ENCODE measurements at regions not wholly inside any gene's neighbourhood (a gene's known extent, or its start where the extent isn't known, plus 50 kb on each side); places are given as distances from the start of the nearest gene placed in this dataset.
A peak's percentile ranks its signal among the peaks of the same experiment; 100 is the strongest.

DNA sequence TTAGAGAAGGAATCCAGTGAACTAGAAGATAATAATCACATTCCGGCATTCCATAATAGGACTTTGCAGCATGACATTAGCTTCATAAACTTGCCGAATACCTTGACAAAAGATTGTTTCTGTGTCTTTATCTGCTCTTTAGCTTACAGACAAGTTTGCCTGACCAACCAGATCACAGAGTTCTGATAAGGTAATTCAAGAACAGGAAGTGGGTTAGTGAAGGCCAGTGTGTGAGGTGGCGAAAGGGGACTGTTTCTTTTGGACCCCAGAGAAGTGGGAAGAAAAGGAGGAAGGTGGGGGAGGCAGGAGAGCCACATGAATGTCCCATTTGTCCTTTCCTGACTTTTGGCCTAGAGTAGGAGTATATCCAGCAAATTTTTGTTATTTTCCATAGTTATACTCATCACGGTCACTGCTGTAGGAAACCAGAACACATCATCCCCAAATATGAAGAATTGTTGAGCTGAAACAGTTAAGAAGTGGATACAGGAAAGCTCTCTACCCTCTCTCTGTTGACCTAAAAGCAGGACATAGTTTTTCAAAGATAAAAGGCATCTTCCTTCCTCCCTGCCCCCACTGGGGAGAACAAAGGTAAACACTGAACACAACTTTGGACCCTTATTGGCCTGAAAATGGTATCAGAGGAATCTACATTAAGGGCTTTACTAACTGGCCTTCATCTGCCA, 72.4 kb upstream of the TNFAIP3 start:
- RAD21 ChIA-PET (ENCODE audit: unreplicated experiment): interaction anchor here (0.8 to 8.7 kb wide), 11 partner anchors 10 to 145 kb away, joined by 3 to 117 read pairs (median 7); partner anchors contain the start of gene TNFAIP3
- Histone ChIP-seq H4K20me1 (ENCODE audit: control insufficient read depth, insufficient read depth) (no peaks in the 10 kb centered on the region), H2AFZ (ENCODE audit: control insufficient read depth, low read depth, low read length) (peak overlapping the region; percentile 51), H3K27ac (ENCODE audit: control insufficient read depth, insufficient read depth) (no peak overlapping the region), H3K4me2 (ENCODE audit: control insufficient read depth, insufficient read depth) (no peak overlapping the region), H3K4me1 (ENCODE audit: control insufficient read depth, insufficient read depth, low read length) (peaks cover 24% of the 10 kb centered on the region), H3K36me3 (ENCODE audit: control insufficient read depth in 2 of 2, insufficient read depth in 2 of 2, low read length in 1 of 2) (no peaks in the 10 kb centered on the region), H3K79me2 (ENCODE audit: control insufficient read depth, insufficient read depth, low read length) (peaks cover 6% of the 10 kb centered on the region), H3K27me3 (replicated peaks in 1 of 2; ENCODE audit: control insufficient read depth in 2 of 2, insufficient read depth in 2 of 2, low read length in 1 of 2) (no peaks in the 10 kb centered on the region), H3K9me3 (replicated peaks; ENCODE audit: control insufficient read depth, insufficient read depth, low read length) (no peaks in the 10 kb centered on the region), H3K9ac (ENCODE audit: control insufficient read depth, insufficient read depth, low read length) (no peak overlapping the region), H3K4me3 (no peak overlapping the region)
- 93% methylated on average over 4 of the region's 4 CpGs for WGBS (ENCODE audit: insufficient coverage, insufficient replicate concordance, low lambda C conversion rate, missing lambda C conversion rate)
- intact Hi-C loops (cut with micrococcal nuclease; ENCODE audit: unreplicated experiment) (no loop called here), in situ Hi-C loops (cut with MboI) (loop anchor here (5.0 kb wide), 1 partner anchor 148 kb away; no protein-coding TSS in a partner anchor)
- POLR2A ChIA-PET: interaction anchor here (0.5 to 3.1 kb wide), 12 partner anchors 10 to 132 kb away, joined by 3 to 12 read pairs (median 3); partner anchors contain the start of gene TNFAIP3
- FAIRE-seq (no peak), ATAC-seq (peak; percentile 35), DNase-seq (ENCODE audit: low read depth, low spot score) (no peak)
- BruUV-seq (replicated peaks): no TSS peak
- CTCF ChIA-PET: interaction anchor here (0.9 to 4.6 kb wide), 12 partner anchors 17 to 212 kb away, joined by 3 to 22 read pairs (median 4); partner anchors contain the start of gene TNFAIP3
- SMC1A ChIA-PET (ENCODE audit: uncharacterized antibody, unreplicated experiment): interaction anchor here (0.8 to 16.0 kb wide), 18 partner anchors 9 to 145 kb away, joined by 3 to 314 read pairs (median 8); partner anchors contain the start of gene TNFAIP3
- TF ChIP-seq SRF (IDR thresholded peaks at IDR 0.05; ENCODE audit: low read depth in 2 of 2, low read length in 2 of 2) (0 out of 4 replicates have a peak, but pooled peaks of 1 of the 2 experiments have one; percentile 22), TCF7 (IDR thresholded peaks at IDR 0.05; ENCODE audit: borderline replicate concordance) (peak; percentile 28; the same call in 1 of the 2 replicates), SPI1 (IDR thresholded peaks at IDR 0.05; ENCODE audit: borderline replicate concordance, insufficient read depth, low read depth, low read length) (peak; percentile 84), FOXM1 (IDR thresholded peaks at IDR 0.05; ENCODE audit: low read depth, low read length) (no peak), IKZF1 (conservative IDR thresholded peaks at IDR 0.05) (peak; percentile 23; the same call in 1 of the 2 replicates), RUNX3 (IDR thresholded peaks at IDR 0.05; ENCODE audit: low read length) (peak; percentile 33; the same call in 1 of the 2 replicates), EGR1 (IDR thresholded peaks at IDR 0.05; ENCODE audit: borderline replicate concordance in 1 of 2, low read depth in 2 of 2, low read length in 2 of 2) (no peak), ZSCAN29 (IDR thresholded peaks at IDR 0.05) (no peak), BCLAF1 (IDR thresholded peaks at IDR 0.05) (no peak), SREBF1 (IDR thresholded peaks at IDR 0.05; ENCODE audit: low read length) (no peak)
- TF ChIP-seq, protein P1, sequence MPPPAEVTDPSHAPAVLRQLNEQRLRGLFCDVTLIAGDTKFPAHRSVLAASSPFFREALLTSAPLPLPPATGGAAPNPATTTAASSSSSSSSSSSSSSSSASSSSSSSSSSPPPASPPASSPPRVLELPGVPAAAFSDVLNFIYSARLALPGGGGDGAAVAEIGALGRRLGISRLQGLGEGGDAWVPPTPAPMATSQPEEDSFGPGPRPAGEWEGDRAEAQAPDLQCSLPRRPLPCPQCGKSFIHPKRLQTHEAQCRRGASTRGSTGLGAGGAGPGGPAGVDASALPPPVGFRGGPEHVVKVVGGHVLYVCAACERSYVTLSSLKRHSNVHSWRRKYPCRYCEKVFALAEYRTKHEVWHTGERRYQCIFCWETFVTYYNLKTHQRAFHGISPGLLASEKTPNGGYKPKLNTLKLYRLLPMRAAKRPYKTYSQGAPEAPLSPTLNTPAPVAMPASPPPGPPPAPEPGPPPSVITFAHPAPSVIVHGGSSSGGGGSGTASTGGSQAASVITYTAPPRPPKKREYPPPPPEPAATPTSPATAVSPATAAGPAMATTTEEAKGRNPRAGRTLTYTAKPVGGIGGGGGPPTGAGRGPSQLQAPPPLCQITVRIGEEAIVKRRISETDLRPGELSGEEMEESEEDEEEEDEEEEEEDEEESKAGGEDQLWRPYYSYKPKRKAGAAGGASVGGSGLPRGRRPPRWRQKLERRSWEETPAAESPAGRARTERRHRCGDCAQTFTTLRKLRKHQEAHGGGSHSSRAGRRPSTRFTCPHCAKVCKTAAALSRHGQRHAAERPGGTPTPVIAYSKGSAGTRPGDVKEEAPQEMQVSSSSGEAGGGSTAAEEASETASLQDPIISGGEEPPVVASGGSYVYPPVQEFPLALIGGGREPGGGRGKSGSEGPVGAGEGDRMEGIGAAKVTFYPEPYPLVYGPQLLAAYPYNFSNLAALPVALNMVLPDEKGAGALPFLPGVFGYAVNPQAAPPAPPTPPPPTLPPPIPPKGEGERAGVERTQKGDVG (CRISPR knock-in tag; IDR thresholded peaks at IDR 0.05): no peak
- TF ChIP-seq, protein P2, sequence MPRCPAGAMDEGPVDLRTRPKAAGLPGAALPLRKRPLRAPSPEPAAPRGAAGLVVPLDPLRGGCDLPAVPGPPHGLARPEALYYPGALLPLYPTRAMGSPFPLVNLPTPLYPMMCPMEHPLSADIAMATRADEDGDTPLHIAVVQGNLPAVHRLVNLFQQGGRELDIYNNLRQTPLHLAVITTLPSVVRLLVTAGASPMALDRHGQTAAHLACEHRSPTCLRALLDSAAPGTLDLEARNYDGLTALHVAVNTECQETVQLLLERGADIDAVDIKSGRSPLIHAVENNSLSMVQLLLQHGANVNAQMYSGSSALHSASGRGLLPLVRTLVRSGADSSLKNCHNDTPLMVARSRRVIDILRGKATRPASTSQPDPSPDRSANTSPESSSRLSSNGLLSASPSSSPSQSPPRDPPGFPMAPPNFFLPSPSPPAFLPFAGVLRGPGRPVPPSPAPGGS (IDR thresholded peaks at IDR 0.05; ENCODE audit: borderline replicate concordance, insufficient read depth, low read depth, low read length, poor library complexity, severe bottlenecking): no peak
